GM23338 (cell line): ENCODE measurements at regions not wholly inside any gene's neighbourhood (a gene's known extent, or its start where the extent isn't known, plus 50 kb on each side); places are given as distances from the start of the nearest gene placed in this dataset.

Experiments
- ATAC-seq: fragments of 200-7000 bp; cut with Tn5 transposase; 3 replicates; pipeline ENCODE4 v1.9.1; 2020
- DNase-seq: peaks from one replicate; pipeline ENCODE4 v3.0.0-alpha.2; 2015; ENCODE audit warnings: low spot score
- H2AFZ ChIP-seq: fragments of 200-600 bp; sonication (generic); 2 replicates; pipeline ENCODE4 v1.8.0; 2016; ENCODE audit warnings: antibody characterized with exemption, mild to moderate bottlenecking, moderate library complexity
- H3F3A ChIP-seq: fragments of 200-600 bp; sonication (generic); replicated peaks from 2 replicates; pipeline ENCODE4 v1.8.0; 2017; ENCODE audit warnings: antibody characterized with exemption, mixed run types, low read depth
- H3K27ac ChIP-seq: fragments of 200-600 bp; sonication (generic); 2 replicates; pipeline ENCODE4 v1.6.1; 2016; ENCODE audit warnings: low read depth
- H3K27me3 ChIP-seq: fragments of 200-600 bp; sonication (generic); 2 replicates; pipeline ENCODE4 v1.8.0; 2016; ENCODE audit warnings: mild to moderate bottlenecking, mixed run types, moderate library complexity; ENCODE audit not compliant: insufficient read depth
- H3K36me3 ChIP-seq: fragments of 200-600 bp; sonication (generic); 2 replicates; pipeline ENCODE4 v1.8.0; 2016; ENCODE audit warnings: mild to moderate bottlenecking; ENCODE audit not compliant: insufficient read depth
- H3K4me1 ChIP-seq: fragments of 200-600 bp; sonication (generic); 2 replicates; pipeline ENCODE4 v1.8.0; 2016; ENCODE audit warnings: mild to moderate bottlenecking, moderate library complexity; ENCODE audit not compliant: insufficient read depth
- H3K4me2 ChIP-seq: fragments of 200-600 bp; sonication (generic); 2 replicates; pipeline ENCODE4 v1.7.1; 2017; ENCODE audit warnings: mixed run types
- H3K4me3 ChIP-seq: fragments of 200-600 bp; sonication (generic); 2 replicates; pipeline ENCODE4 v1.6.1; 2016; ENCODE audit warnings: mixed run types
- H3K79me2 ChIP-seq: fragments of 200-600 bp; sonication (generic); replicated peaks from 2 replicates; pipeline ENCODE4 v1.8.0; 2017; ENCODE audit warnings: mild to moderate bottlenecking; ENCODE audit not compliant: insufficient read depth
- H3K9me2 ChIP-seq: fragments of 200-600 bp; sonication (generic); 2 replicates; pipeline ENCODE4 v1.8.0; 2017; ENCODE audit not compliant: insufficient read depth
- H4K20me1 ChIP-seq: fragments of 200-600 bp; sonication (generic); replicated peaks from 2 replicates; pipeline ENCODE4 v1.8.0; 2017; ENCODE audit warnings: mild to moderate bottlenecking; ENCODE audit not compliant: insufficient read depth
- H3K27ac Mint-ChIP-seq: 2 replicates; pipeline ENCODE4 v1.8.0; 2020; ENCODE audit warnings: inconsistent platforms, mild to moderate bottlenecking, moderate library complexity, mixed read lengths
- H3K27me3 Mint-ChIP-seq: 3 replicates; pipeline ENCODE4 v1.8.0; 2022; ENCODE audit warnings: low read depth, mild to moderate bottlenecking, moderate library complexity, mixed read lengths, inconsistent platforms; ENCODE audit not compliant: insufficient read depth, poor library complexity
- H3K36me3 Mint-ChIP-seq: 3 replicates; pipeline ENCODE4 v1.8.0; 2021; ENCODE audit warnings: low read depth, mild to moderate bottlenecking, inconsistent platforms, moderate library complexity, mixed read lengths
- H3K4me1 Mint-ChIP-seq: 3 replicates; pipeline ENCODE4 v1.8.0; 2020; ENCODE audit warnings: mild to moderate bottlenecking, inconsistent platforms, mixed read lengths
- H3K4me3 Mint-ChIP-seq: 3 replicates; pipeline ENCODE4 v1.8.0; 2021; ENCODE audit warnings: moderate library complexity, mild to moderate bottlenecking, inconsistent platforms, mixed read lengths
- H3K9me3 Mint-ChIP-seq: 3 replicates; pipeline ENCODE4 v1.8.0; 2020; ENCODE audit warnings: moderate library complexity, mild to moderate bottlenecking, inconsistent platforms, mixed read lengths
- EZH2 ChIP-seq: fragments of 200-600 bp; sonication (generic); IDR thresholded peaks from one replicate; pipeline ENCODE4 v1.8.0; 2017; ENCODE audit warnings: antibody characterized with exemption, mild to moderate bottlenecking, low read depth; ENCODE audit not compliant: unreplicated experiment
- JUNB ChIP-seq: IDR thresholded peaks from one replicate; pipeline ENCODE4 v1.6.1; 2016; ENCODE audit warnings: antibody characterized with exemption; ENCODE audit not compliant: unreplicated experiment
- POLR2AphosphoS5 ChIP-seq: IDR thresholded peaks from 2 replicates; pipeline ENCODE4 v1.6.1; 2016; ENCODE audit warnings: antibody characterized with exemption, low read depth
- STAT1 ChIP-seq: IDR thresholded peaks from one replicate; pipeline ENCODE4 v1.6.1; 2016; ENCODE audit warnings: antibody characterized with exemption; ENCODE audit not compliant: unreplicated experiment
- ZNF114 ChIP-seq: fragments of 250-450 bp; sonication (Bioruptor Pico); IDR thresholded peaks from 2 replicates; pipeline ENCODE4 v1.5.0; 2020; ENCODE audit warnings: mild to moderate bottlenecking, moderate library complexity
- ZNF331 ChIP-seq: fragments of 250-450 bp; sonication (Bioruptor Pico); IDR thresholded peaks from 2 replicates; pipeline ENCODE4 v1.5.0; 2020; ENCODE audit warnings: low read depth, mild to moderate bottlenecking, moderate library complexity
- TF ChIP-seq, protein P1 (sequence below): IDR thresholded peaks from 2 replicates; pipeline ENCODE4 v1.6.1; 2016; ENCODE audit warnings: antibody characterized with exemption
- TF ChIP-seq, protein P2 (sequence below): IDR thresholded peaks from one replicate; pipeline ENCODE4 v1.6.1; 2018; ENCODE audit warnings: antibody characterized with exemption; ENCODE audit not compliant: unreplicated experiment
- TF ChIP-seq, protein P3 (sequence below), 2 experiments: fragments of 200-600 bp in 1 of 2; sonication (generic) in 1 of 2; conservative IDR thresholded peaks; 2 replicates each; pipeline versions ENCODE4 v1.5.1 to v1.6.1; 2016 to 2017; ENCODE audit warnings: antibody characterized with exemption in 2 of 2, low read depth in 2 of 2, mild to moderate bottlenecking in 2 of 2, moderate library complexity in 1 of 2
- TF ChIP-seq, protein P4 (sequence below): fragments of 250-450 bp; sonication (Bioruptor Pico); IDR thresholded peaks from 2 replicates; pipeline ENCODE4 v1.5.0; 2020; ENCODE audit warnings: mild to moderate bottlenecking, moderate library complexity

GRCh38 chr1:194080826-194081225, 894.4 kb upstream of the B3GALT2 start:
- no peak for TF ChIP-seq POLR2AphosphoS5
- TF ChIP-seq, protein P1, sequence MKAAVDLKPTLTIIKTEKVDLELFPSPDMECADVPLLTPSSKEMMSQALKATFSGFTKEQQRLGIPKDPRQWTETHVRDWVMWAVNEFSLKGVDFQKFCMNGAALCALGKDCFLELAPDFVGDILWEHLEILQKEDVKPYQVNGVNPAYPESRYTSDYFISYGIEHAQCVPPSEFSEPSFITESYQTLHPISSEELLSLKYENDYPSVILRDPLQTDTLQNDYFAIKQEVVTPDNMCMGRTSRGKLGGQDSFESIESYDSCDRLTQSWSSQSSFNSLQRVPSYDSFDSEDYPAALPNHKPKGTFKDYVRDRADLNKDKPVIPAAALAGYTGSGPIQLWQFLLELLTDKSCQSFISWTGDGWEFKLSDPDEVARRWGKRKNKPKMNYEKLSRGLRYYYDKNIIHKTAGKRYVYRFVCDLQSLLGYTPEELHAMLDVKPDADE, result no peak
- no peak for TF ChIP-seq STAT1
- no peak for TF ChIP-seq JUNB
- Histone ChIP-seq H3K9me2 (no peaks in the 10 kb centered on the region), H3K4me1 (no peaks in the 10 kb centered on the region), H3K27ac (no peak overlapping the region), H2AFZ (no peak overlapping the region), H3K36me3 (no peaks in the 10 kb centered on the region), H3F3A (no peaks in the 10 kb centered on the region), H3K4me2 (no peak overlapping the region), H3K27me3 (no peaks in the 10 kb centered on the region), H3K79me2 (no peaks in the 10 kb centered on the region), H4K20me1 (no peaks in the 10 kb centered on the region), H3K4me3 (no peak overlapping the region)
- no peaks in the 10 kb centered on the region for H3K4me1 Mint-ChIP-seq
- H3K27me3 Mint-ChIP-seq, result no peaks in the 10 kb centered on the region
- DNase-seq (no peak), ATAC-seq (no peak)
- no peaks in the 10 kb centered on the region for H3K36me3 Mint-ChIP-seq
- no peak overlapping the region for H3K27ac Mint-ChIP-seq
- no peak overlapping the region for H3K4me3 Mint-ChIP-seq
- H3K9me3 Mint-ChIP-seq, result no peaks in the 10 kb centered on the region; the same call in 2 of the 3 replicates

GRCh38 chr1:194078765-194079164, 892.4 kb upstream of the B3GALT2 start:
- DNase-seq (no peak), ATAC-seq (no peak)
- Histone ChIP-seq H3K9me2 (no peaks in the 10 kb centered on the region), H3K4me2 (no peak overlapping the region), H3F3A (no peaks in the 10 kb centered on the region), H3K27me3 (no peaks in the 10 kb centered on the region), H3K79me2 (no peaks in the 10 kb centered on the region), H3K4me3 (no peak overlapping the region), H3K4me1 (no peaks in the 10 kb centered on the region), H4K20me1 (no peaks in the 10 kb centered on the region), H2AFZ (no peak overlapping the region), H3K27ac (no peak overlapping the region), H3K36me3 (no peaks in the 10 kb centered on the region)
- no peaks in the 10 kb centered on the region; the same call in 2 of the 3 replicates for H3K9me3 Mint-ChIP-seq
- H3K4me3 Mint-ChIP-seq, result no peak overlapping the region
- H3K27me3 Mint-ChIP-seq, result no peaks in the 10 kb centered on the region
- H3K36me3 Mint-ChIP-seq, result no peaks in the 10 kb centered on the region
- no peak overlapping the region for H3K27ac Mint-ChIP-seq
- H3K4me1 Mint-ChIP-seq, result no peaks in the 10 kb centered on the region
- no peak for TF ChIP-seq STAT1
- TF ChIP-seq, protein P2, sequence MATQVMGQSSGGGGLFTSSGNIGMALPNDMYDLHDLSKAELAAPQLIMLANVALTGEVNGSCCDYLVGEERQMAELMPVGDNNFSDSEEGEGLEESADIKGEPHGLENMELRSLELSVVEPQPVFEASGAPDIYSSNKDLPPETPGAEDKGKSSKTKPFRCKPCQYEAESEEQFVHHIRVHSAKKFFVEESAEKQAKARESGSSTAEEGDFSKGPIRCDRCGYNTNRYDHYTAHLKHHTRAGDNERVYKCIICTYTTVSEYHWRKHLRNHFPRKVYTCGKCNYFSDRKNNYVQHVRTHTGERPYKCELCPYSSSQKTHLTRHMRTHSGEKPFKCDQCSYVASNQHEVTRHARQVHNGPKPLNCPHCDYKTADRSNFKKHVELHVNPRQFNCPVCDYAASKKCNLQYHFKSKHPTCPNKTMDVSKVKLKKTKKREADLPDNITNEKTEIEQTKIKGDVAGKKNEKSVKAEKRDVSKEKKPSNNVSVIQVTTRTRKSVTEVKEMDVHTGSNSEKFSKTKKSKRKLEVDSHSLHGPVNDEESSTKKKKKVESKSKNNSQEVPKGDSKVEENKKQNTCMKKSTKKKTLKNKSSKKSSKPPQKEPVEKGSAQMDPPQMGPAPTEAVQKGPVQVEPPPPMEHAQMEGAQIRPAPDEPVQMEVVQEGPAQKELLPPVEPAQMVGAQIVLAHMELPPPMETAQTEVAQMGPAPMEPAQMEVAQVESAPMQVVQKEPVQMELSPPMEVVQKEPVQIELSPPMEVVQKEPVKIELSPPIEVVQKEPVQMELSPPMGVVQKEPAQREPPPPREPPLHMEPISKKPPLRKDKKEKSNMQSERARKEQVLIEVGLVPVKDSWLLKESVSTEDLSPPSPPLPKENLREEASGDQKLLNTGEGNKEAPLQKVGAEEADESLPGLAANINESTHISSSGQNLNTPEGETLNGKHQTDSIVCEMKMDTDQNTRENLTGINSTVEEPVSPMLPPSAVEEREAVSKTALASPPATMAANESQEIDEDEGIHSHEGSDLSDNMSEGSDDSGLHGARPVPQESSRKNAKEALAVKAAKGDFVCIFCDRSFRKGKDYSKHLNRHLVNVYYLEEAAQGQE, result no peak
- TF ChIP-seq JUNB, result no peak
- no peak for TF ChIP-seq EZH2
- no peak for TF ChIP-seq ZNF114 (CRISPR knock-in tag)
- TF ChIP-seq, protein P3, sequence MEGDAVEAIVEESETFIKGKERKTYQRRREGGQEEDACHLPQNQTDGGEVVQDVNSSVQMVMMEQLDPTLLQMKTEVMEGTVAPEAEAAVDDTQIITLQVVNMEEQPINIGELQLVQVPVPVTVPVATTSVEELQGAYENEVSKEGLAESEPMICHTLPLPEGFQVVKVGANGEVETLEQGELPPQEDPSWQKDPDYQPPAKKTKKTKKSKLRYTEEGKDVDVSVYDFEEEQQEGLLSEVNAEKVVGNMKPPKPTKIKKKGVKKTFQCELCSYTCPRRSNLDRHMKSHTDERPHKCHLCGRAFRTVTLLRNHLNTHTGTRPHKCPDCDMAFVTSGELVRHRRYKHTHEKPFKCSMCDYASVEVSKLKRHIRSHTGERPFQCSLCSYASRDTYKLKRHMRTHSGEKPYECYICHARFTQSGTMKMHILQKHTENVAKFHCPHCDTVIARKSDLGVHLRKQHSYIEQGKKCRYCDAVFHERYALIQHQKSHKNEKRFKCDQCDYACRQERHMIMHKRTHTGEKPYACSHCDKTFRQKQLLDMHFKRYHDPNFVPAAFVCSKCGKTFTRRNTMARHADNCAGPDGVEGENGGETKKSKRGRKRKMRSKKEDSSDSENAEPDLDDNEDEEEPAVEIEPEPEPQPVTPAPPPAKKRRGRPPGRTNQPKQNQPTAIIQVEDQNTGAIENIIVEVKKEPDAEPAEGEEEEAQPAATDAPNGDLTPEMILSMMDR (conservative IDR thresholded peaks at IDR 0.05; ENCODE audit: low read depth in 2 of 2), result no peak
- TF ChIP-seq, protein P4, sequence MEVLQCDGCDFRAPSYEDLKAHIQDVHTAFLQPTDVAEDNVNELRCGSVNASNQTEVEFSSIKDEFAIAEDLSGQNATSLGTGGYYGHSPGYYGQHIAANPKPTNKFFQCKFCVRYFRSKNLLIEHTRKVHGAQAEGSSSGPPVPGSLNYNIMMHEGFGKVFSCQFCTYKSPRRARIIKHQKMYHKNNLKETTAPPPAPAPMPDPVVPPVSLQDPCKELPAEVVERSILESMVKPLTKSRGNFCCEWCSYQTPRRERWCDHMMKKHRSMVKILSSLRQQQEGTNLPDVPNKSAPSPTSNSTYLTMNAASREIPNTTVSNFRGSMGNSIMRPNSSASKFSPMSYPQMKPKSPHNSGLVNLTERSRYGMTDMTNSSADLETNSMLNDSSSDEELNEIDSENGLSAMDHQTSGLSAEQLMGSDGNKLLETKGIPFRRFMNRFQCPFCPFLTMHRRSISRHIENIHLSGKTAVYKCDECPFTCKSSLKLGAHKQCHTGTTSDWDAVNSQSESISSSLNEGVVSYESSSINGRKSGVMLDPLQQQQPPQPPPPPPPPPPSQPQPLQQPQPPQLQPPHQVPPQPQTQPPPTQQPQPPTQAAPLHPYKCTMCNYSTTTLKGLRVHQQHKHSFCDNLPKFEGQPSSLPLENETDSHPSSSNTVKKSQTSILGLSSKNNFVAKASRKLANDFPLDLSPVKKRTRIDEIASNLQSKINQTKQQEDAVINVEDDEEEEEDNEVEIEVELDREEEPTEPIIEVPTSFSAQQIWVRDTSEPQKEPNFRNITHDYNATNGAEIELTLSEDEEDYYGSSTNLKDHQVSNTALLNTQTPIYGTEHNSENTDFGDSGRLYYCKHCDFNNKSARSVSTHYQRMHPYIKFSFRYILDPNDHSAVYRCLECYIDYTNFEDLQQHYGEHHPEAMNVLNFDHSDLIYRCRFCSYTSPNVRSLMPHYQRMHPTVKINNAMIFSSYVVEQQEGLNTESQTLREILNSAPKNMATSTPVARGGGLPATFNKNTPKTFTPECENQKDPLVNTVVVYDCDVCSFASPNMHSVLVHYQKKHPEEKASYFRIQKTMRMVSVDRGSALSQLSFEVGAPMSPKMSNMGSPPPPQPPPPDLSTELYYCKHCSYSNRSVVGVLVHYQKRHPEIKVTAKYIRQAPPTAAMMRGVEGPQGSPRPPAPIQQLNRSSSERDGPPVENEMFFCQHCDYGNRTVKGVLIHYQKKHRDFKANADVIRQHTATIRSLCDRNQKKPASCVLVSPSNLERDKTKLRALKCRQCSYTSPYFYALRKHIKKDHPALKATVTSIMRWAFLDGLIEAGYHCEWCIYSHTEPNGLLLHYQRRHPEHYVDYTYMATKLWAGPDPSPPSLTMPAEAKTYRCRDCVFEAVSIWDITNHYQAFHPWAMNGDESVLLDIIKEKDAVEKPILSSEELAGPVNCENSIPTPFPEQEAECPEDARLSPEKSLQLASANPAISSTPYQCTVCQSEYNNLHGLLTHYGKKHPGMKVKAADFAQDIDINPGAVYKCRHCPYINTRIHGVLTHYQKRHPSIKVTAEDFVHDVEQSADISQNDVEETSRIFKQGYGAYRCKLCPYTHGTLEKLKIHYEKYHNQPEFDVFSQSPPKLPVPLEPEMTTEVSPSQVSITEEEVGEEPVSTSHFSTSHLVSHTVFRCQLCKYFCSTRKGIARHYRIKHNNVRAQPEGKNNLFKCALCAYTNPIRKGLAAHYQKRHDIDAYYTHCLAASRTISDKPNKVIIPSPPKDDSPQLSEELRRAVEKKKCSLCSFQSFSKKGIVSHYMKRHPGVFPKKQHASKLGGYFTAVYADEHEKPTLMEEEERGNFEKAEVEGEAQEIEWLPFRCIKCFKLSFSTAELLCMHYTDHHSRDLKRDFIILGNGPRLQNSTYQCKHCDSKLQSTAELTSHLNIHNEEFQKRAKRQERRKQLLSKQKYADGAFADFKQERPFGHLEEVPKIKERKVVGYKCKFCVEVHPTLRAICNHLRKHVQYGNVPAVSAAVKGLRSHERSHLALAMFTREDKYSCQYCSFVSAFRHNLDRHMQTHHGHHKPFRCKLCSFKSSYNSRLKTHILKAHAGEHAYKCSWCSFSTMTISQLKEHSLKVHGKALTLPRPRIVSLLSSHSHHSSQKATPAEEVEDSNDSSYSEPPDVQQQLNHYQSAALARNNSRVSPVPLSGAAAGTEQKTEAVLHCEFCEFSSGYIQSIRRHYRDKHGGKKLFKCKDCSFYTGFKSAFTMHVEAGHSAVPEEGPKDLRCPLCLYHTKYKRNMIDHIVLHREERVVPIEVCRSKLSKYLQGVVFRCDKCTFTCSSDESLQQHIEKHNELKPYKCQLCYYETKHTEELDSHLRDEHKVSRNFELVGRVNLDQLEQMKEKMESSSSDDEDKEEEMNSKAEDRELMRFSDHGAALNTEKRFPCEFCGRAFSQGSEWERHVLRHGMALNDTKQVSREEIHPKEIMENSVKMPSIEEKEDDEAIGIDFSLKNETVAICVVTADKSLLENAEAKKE (CRISPR knock-in tag), result no peak
- no peak for TF ChIP-seq POLR2AphosphoS5
- TF ChIP-seq ZNF331 (CRISPR knock-in tag), result no peak
